HK-2 (cell line): ENCODE measurements at regions not wholly inside any gene's neighbourhood (a gene's known extent, or its start where the extent isn't known, plus 50 kb on each side); places are given as distances from the start of the nearest gene placed in this dataset.
"Not testable (repeated sequence)": the region's sequence is repeated elsewhere in the genome, so short reads cannot be mapped to it uniquely, and the experiment has no call there.

Experiments used
- DNase-seq: peaks from one replicate; pipeline ENCODE4 v3.0.0-alpha.2; 2018; ENCODE audit not compliant: unreplicated experiment

DNA sequence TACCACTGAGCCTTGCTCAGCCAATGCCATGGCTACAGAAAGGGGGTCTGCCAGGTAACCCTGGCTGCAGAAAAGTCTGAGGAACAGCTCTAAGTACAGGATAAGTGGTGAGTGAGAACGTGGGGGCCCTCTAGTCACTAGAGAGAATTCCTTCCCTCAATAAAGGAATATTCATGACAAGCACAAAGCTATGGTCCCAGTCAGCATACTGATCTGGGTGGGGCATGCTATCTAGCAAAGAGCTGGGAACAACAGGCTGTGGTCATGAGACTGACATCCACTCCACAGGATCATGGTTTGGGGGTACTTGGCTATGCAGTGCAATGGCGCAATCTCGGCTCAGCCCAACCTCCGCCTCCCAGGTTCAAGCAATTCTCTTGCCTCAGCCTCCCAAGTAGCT is 140.4 kb downstream of the MTHFS start:
- no peak for DNase-seq

DNA sequence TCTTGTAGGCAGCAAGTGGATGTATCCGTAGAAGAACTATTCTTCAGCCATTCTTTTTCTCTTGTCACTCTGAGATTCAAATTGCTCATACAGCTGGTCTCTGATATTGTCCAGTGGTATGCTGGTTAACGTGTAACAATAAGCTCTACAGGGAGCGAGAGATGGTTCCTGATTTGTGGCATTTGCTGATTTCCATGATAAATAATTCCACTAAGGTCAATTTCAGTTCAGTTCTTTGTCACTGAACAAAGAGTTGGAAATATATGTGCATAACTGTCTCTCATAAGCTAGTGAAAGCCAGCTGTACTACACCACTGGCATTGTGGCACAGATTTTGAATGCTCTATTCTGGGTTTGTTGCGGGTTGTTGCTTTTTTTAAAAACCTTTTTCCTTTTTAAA is 131.7 kb downstream of the MTHFS start:
- no peak for DNase-seq

DNA sequence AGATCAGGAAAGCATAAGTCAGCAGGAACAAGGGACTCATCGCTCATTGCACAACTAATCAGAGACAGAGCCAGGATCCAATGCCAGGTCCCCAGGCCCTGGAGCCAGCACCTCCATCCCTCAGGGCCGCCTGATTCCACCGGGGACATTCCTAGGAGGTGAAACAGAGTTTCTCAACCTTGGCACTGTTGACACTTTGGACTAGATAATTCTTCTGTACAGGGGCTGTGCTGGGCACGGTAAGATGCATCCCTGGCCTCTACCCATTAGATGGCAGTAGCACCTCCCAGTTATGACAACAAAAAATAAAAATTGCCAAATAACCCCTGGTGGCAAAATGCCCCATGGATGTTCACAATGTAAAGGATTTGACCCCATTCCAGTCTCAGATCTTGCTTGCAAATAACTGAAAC is 127.7 kb downstream of the MTHFS start:
- DNase-seq, result no peak

DNA sequence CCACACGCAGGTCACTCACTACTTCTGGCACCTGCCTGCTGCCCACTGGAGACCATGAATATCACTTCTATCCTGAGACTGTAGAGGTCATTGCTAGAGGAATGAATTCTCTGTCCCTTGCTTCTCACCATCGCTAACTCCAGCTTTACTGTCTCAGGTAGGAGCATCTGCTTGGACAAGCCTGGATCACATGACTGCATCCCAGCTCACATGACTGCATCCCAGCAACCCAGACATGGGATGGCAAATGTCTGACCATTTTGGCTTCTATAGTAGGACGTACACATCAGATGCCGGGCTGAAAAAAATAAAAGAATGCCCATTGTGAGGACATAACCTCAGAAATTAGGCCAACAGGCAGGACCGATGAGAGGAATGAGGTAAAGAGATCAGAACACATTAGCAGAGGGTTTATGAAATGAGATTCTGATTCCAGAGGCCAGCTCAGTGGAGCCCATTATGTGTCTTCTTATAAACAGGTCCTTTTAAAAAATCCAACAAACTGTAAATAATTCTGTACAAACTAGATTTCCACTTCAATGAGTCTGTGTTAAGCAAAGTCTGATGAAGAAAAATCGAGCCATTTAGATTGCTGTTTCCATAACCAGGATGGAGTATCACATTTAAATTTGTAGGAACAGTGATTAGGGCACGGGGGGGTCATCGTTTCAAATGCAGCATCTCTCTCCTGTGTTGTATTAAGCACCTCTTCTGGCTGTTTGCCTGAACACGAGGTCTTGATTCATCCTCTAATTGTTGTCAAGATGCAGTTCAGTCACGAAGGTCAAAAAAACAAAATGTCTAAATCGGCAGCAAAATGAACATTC is 126.7 kb downstream of the MTHFS start:
- DNase-seq, result no peak

DNA sequence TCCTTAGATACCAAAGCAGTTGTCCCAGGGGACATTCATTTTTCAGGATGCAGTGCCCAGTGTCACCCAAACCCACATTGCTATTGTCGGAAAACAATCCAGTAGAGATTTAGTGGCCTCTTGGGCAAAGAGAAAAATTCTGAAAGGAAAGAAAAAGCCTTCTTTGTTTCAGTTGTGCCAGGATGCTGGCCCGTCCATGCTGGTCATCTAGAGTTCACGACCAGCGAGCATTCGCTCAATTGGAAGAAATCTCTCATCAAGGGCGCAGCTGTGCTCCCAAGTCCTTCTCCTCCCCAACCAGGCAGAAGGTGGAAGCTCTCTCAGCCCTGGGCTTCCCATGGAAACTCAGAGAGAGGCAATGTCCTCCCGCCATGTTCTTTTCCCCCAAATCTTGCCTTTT is 123.7 kb downstream of the MTHFS start:
- no peak for DNase-seq

DNA sequence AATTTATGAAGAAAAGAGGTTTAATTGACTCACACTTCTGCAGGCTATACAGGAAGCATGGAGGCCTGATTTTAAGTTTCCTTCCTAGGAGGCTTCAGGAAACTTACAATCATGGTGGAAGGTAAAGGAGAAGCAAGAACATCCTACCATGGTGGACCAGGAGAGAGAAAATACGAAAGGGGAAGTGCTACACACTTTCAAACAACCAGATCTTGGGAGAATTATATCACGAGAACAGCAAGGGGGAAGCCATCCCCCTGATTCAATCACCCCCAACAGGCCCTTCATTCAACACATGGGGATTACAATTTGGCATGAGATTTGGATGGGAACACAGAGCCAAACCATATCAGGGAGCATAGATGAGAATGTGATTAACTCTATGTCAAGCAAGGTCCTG is 121.0 kb downstream of the MTHFS start:
- DNase-seq, result no peak

DNA sequence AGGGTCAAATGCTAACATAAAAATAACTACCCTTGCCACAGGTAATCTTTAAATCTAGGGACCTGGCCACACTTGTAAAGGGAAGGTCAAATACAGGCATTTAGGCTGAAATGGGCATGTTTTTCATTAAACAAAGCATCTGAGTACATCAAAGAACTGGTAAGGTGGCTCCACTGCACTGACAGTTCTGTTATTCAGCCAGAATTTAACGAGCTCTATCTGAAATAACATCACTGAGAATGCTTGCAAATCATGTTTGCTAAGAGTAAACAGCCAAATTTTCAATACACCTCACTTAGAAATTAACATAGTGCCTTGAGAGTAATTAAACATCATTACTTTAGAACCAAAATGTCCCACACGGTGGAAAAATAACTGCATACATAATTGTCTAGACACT is 118.9 kb downstream of the MTHFS start:
- no peak for DNase-seq

DNA sequence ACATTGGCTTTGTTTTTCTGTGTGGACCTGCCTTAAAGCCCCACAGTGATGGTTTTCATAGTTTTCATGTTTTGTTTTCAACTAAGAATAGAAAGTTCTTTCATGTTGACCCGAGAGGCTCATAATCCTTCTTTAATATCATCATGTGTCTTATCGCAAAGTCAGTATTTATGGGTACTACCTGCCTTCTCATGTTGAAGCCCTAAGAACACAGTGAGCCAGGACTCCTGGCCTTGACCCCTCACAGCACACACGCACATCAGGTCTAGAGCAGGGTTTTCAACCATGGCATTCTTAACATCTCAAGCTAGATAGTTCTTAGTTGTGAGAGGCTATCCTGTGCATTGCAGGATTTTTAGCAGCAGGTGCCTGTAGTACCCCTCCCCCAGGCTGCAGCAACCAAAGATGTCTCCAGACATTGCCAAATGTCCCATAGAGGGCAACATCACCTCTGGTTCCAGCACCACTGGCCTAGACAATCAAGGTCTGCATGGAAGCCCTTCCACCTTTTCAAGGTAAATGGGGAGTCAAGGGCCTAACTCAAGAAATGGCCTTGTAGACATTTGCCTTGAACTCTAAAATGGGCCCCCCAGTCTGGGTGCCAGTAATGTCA is 118.3 kb downstream of the MTHFS start:
- DNase-seq, result no peak

DNA sequence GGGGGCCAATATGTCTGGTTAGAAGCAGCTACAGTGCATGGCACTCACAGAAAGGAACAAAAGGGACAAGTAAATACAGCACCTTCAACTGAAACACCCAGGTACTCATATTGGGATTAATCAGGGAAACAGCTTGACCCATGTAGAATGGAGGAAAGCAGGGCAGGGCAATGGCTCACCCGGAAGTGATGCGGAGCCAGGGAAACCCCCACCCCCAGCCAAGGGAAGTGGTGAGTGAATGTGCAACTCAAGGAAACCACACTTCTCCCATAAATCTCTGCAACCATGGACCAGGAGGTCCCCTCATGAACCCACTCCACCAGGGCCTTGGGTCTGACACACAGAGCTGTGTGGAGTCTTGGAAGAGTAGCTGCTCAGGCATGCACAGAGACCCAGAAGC is 117.1 kb downstream of the MTHFS start:
- DNase-seq, result peak; percentile 2

DNA sequence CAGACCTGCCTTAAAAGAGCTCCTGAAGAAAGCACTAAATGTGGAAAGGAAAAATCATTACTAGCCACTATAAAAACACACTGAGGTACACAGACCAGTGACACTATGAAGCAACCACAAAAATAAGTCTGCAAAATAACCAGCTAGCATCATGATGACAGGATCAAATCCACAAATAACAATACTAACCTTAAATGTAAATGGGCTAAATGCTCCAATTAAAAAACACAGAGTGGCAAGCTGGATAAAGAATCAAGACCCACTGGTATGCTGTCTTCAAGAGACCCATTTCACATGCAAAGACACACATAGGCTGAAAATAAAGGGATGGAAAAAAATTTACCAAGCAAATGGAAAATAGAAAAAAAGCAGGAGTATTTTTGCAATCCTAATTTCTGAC is 114.5 kb downstream of the MTHFS start:
- not testable (repeated sequence) for DNase-seq
